IMR-90 (cell line): ENCODE measurements at regions not wholly inside any gene's neighbourhood (a gene's known extent, or its start where the extent isn't known, plus 50 kb on each side); places are given as distances from the start of the nearest gene placed in this dataset.

Source experiments
- ATAC-seq: fragments of 200-7000 bp; cut with Tn5 transposase; 2 replicates; pipeline ENCODE4 v1.9.1; 2020; ENCODE audit warnings: low read depth, mild to moderate bottlenecking, moderate library complexity
- BruUV-seq: library from RNA; stranded (reverse); fragments of 400-500 nt; replicated peaks from 2 replicates; lab custom pipeline; 2021; lab: Mats Ljungman, UMichigan
- CTCF ChIA-PET: fragments of 300-600 bp; formaldehyde crosslinking; extraction: SDS; loops from one replicate; lab custom pipeline; 2021; ENCODE audit warnings: antibody characterized with exemption; lab: Yijun Ruan, JAX
- POLR2A ChIA-PET: fragments of 300-600 bp; sonication (Branson Sonifier 250); formaldehyde crosslinking; loops from one replicate; lab custom pipeline; 2022; ENCODE audit warnings: antibody characterized with exemption; ENCODE audit not compliant: unreplicated experiment; lab: Charles Lee
- DNase-seq: peaks from one replicate; pipeline ENCODE4 v3.0.0; 2013
- H2AFZ ChIP-seq: replicated peaks from 2 replicates; pipeline ENCODE3; 2013; ENCODE audit warnings: low read length, mild to moderate bottlenecking; ENCODE audit not compliant: poor library complexity
- H2AK5ac ChIP-seq: 2 replicates; pipeline ENCODE4 v1.6.1; 2013; ENCODE audit warnings: low read depth, low read length, inconsistent platforms
- H2AK9ac ChIP-seq: replicated peaks from 2 replicates; pipeline ENCODE3; 2013; ENCODE audit warnings: mild to moderate bottlenecking, low read depth, low read length, moderate library complexity; ENCODE audit not compliant: poor library complexity
- H2BK120ac ChIP-seq: 2 replicates; pipeline ENCODE4 v1.6.1; 2013; ENCODE audit warnings: low read depth, low read length, inconsistent platforms
- H2BK15ac ChIP-seq: 3 replicates; pipeline ENCODE4 v1.6.1; 2013; ENCODE audit warnings: low read depth, low read length, inconsistent platforms
- H2BK20ac ChIP-seq: 2 replicates; pipeline ENCODE4 v1.6.1; 2013; ENCODE audit warnings: low read depth, mild to moderate bottlenecking, inconsistent platforms, low read length, moderate library complexity
- H2BK5ac ChIP-seq: 2 replicates; pipeline ENCODE4 v1.6.1; 2013; ENCODE audit warnings: mild to moderate bottlenecking, low read depth, low read length, inconsistent platforms; ENCODE audit not compliant: poor library complexity, severe bottlenecking
- H3K14ac ChIP-seq: replicated peaks from 2 replicates; pipeline ENCODE4 v1.6.1; 2013; ENCODE audit warnings: low read depth, low read length, inconsistent platforms
- H3K18ac ChIP-seq: 2 replicates; pipeline ENCODE4 v1.6.1; 2013; ENCODE audit warnings: low read depth, low read length, control low read depth
- H3K23ac ChIP-seq: 2 replicates; pipeline ENCODE4 v1.6.1; 2013; ENCODE audit warnings: low read depth, low read length, inconsistent platforms
- H3K27ac ChIP-seq: 2 replicates; pipeline ENCODE4 v1.5.1; 2013; ENCODE audit warnings: mild to moderate bottlenecking, control low read depth, low read length; ENCODE audit not compliant: insufficient read depth
- H3K27me3 ChIP-seq: 2 replicates; pipeline ENCODE4 v1.6.1; 2013; ENCODE audit warnings: low read length; ENCODE audit not compliant: control insufficient read depth, insufficient read depth
- H3K36me3 ChIP-seq: 2 replicates; pipeline ENCODE4 v1.6.1; 2013; ENCODE audit warnings: low read length, mixed read lengths; ENCODE audit not compliant: control insufficient read depth, insufficient read depth
- H3K4ac ChIP-seq: 2 replicates; pipeline ENCODE4 v1.6.1; 2013; ENCODE audit warnings: low read depth, low read length, inconsistent platforms
- H3K4me1 ChIP-seq: 2 replicates; pipeline ENCODE4 v1.6.1; 2013; ENCODE audit warnings: low read length, mixed read lengths; ENCODE audit not compliant: control insufficient read depth, insufficient read depth
- H3K4me2 ChIP-seq: 2 replicates; pipeline ENCODE4 v1.6.1; 2013; ENCODE audit warnings: low read depth, mild to moderate bottlenecking, control low read depth, low read length, moderate library complexity
- H3K4me3 ChIP-seq: 2 replicates; pipeline ENCODE4 v1.5.1; 2013; ENCODE audit warnings: low read depth, mild to moderate bottlenecking, control low read depth, low read length, moderate library complexity; ENCODE audit not compliant: insufficient read depth
- H3K56ac ChIP-seq: 2 replicates; pipeline ENCODE4 v1.6.1; 2013; ENCODE audit warnings: low read length, inconsistent platforms; ENCODE audit not compliant: insufficient read depth; ENCODE audit errors: extremely low read depth
- H3K79me1 ChIP-seq, 2 experiments: 2 replicates each; pipeline ENCODE4 v1.6.1; 2013; ENCODE audit warnings: low read length in 2 of 2, inconsistent platforms in 1 of 2, low read depth in 1 of 2
- H3K9ac ChIP-seq: 2 replicates; pipeline ENCODE4 v1.6.1; 2013; ENCODE audit warnings: low read depth, low read length, control low read depth
- H3K9me1 ChIP-seq: 2 replicates; pipeline ENCODE4 v1.6.1; 2013; ENCODE audit warnings: low read length, inconsistent platforms; ENCODE audit not compliant: insufficient read depth
- H3K9me3 ChIP-seq: 2 replicates; pipeline ENCODE4 v1.6.1; 2013; ENCODE audit warnings: low read length; ENCODE audit not compliant: control insufficient read depth, insufficient read depth
- H4K20me1 ChIP-seq: 2 replicates; pipeline ENCODE4 v1.6.1; 2013; ENCODE audit warnings: low read length, inconsistent platforms; ENCODE audit not compliant: insufficient read depth
- H4K5ac ChIP-seq: 2 replicates; pipeline ENCODE4 v1.6.1; 2013; ENCODE audit warnings: mild to moderate bottlenecking, low read depth, low read length, control low read depth
- H4K8ac ChIP-seq, 2 experiments: 2 replicates each; pipeline ENCODE4 v1.6.1; 2013; ENCODE audit warnings: low read depth in 2 of 2, low read length in 2 of 2, control low read depth in 1 of 2, inconsistent platforms in 1 of 2
- H4K91ac ChIP-seq: 2 replicates; pipeline ENCODE4 v1.6.1; 2013; ENCODE audit warnings: low read depth, low read length, inconsistent platforms; ENCODE audit not compliant: insufficient read depth
- BHLHE40 ChIP-seq: fragments of 150-350 bp; IDR thresholded peaks from 2 replicates; pipeline ENCODE4 v1.6.1; 2016; ENCODE audit warnings: mild to moderate bottlenecking, low read depth, low read length
- FOS ChIP-seq: fragments of 150-350 bp; IDR thresholded peaks from 2 replicates; pipeline ENCODE4 v1.6.1; 2016; ENCODE audit warnings: low read depth, low read length
- MAFK ChIP-seq: IDR thresholded peaks from 2 replicates; pipeline ENCODE4 v1.6.1; 2012; ENCODE audit warnings: low read depth, low read length, improper control_type of control experiment
- MAZ ChIP-seq: IDR thresholded peaks from 2 replicates; pipeline ENCODE4 v1.6.1; 2012; ENCODE audit warnings: low read depth, mild to moderate bottlenecking, low read length, improper control_type of control experiment, moderate library complexity, borderline replicate concordance
- MXI1 ChIP-seq: IDR thresholded peaks from 2 replicates; pipeline ENCODE4 v1.6.1; 2012; ENCODE audit warnings: low read depth, mild to moderate bottlenecking, low read length, moderate library complexity, borderline replicate concordance
- NFE2L2 ChIP-seq: fragments of 150-350 bp; IDR thresholded peaks from 2 replicates; pipeline ENCODE4 v1.6.1; 2016; ENCODE audit warnings: low read depth, mild to moderate bottlenecking, low read length
- POLR2A ChIP-seq: IDR thresholded peaks from 2 replicates; pipeline ENCODE4 v1.6.1; 2012; ENCODE audit warnings: mild to moderate bottlenecking, low read depth, low read length
- RAD21 ChIP-seq: IDR thresholded peaks from 2 replicates; pipeline ENCODE4 v1.6.1; 2012; ENCODE audit warnings: low read length, improper control_type of control experiment
- RCOR1 ChIP-seq: IDR thresholded peaks from 2 replicates; pipeline ENCODE4 v1.6.1; 2012; ENCODE audit warnings: mild to moderate bottlenecking, low read length, improper control_type of control experiment; ENCODE audit not compliant: insufficient replicate concordance
- SMC3 ChIP-seq: fragments of 150-350 bp; IDR thresholded peaks from 2 replicates; pipeline ENCODE4 v1.6.1; 2016; ENCODE audit warnings: low read depth, mild to moderate bottlenecking, antibody characterized with exemption, low read length, moderate library complexity
- WGBS, 2 experiments: methylation state at CpG; one replicate each; pipeline versions ENCODE4 v1.1.5 to v1.1.7; 2013; ENCODE audit warnings: missing lambda C conversion rate in 2 of 2; ENCODE audit not compliant: insufficient read length in 1 of 2; ENCODE audit errors: extremely low coverage in 2 of 2; 5-methylcytosine and 5-hydroxymethylcytosine counted together
- dilution Hi-C: fragments of 300-500 bp; cut with HindIII; formaldehyde crosslinking; loops from one replicate; pipeline ENCODE4 v1.14.3; 2018; ENCODE audit warnings: low sequenced_read_pairs; ENCODE audit not compliant: unreplicated experiment
- in situ Hi-C: fragments of 300-500 bp; cut with MboI; formaldehyde crosslinking; loops from 3 replicates; pipeline ENCODE4 v1.14.3; 2019; ENCODE audit warnings: low sequenced_read_pairs, inconsistent platforms, mixed read lengths
- intact Hi-C: fragments of 100-400 bp; cut with micrococcal nuclease; formaldehyde crosslinking; loops from 2 replicates; pipeline ENCODE4 v1.10.0; 2022
- TF ChIP-seq, protein P1 (sequence below): fragments of 150-350 bp; IDR thresholded peaks from 2 replicates; pipeline ENCODE4 v1.6.1; 2017; ENCODE audit warnings: mild to moderate bottlenecking, antibody characterized with exemption, low read length, low read depth
- TF ChIP-seq, protein P2 (sequence below): conservative IDR thresholded peaks from 2 replicates; pipeline ENCODE4 v1.5.1; 2012; ENCODE audit warnings: mild to moderate bottlenecking, low read depth, low read length, improper control_type of control experiment
- TF ChIP-seq, protein P3 (sequence below): fragments of 150-350 bp; IDR thresholded peaks from 2 replicates; pipeline ENCODE4 v1.6.1; 2016; ENCODE audit warnings: low read depth, mild to moderate bottlenecking, low read length, moderate library complexity, borderline replicate concordance

DNA sequence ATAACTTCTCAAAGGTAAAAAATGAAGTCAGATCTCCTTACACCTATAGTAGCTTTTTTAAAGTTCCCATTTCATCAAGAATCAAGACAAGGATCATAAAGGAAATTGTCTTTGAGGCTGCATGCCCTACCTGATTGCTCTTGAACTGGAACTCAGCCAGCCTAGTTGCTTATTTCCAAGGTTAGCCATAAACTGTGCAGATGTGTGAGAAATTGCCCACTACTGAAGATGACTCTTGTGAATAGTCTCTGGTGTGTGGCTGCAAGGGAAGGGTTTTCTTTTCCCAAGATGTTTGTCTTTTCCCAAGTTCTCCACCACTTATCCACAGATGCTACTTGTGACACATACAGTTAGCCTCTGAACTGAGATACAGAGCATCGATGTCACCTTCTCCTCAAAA lies 81.7 kb upstream of the DUSP10 start:
- Histone ChIP-seq H3K27ac (no peak overlapping the region), H2BK120ac (peak overlapping the region; percentile 79), H2AK9ac (no peak overlapping the region), H3K27me3 (no peaks in the 10 kb centered on the region), H3K9me3 (no peaks in the 10 kb centered on the region), H4K5ac (peak overlapping the region; percentile 53; the same call in 1 of the 2 replicates), H3K36me3 (no peaks in the 10 kb centered on the region), H4K91ac (peak overlapping the region; percentile 65; the same call in 1 of the 2 replicates), H3K4me3 (no peak overlapping the region), H4K8ac (peak overlapping the region; percentile 4 to 8; a peak in 1 of 4 replicates), H3K9me1 (peaks cover 8% of the 10 kb centered on the region), H3K9ac (no peak overlapping the region), H3K4me2 (no peak overlapping the region), H3K4ac (peak overlapping the region; percentile 44; the same call in 1 of the 2 replicates), H3K79me1 (no peaks in the 10 kb centered on the region), H2BK5ac (no peak overlapping the region), H2AK5ac (peak overlapping the region; percentile 68), H3K14ac (no peak overlapping the region; the same call in 1 of the 2 replicates), H3K4me1 (peaks cover 10% of the 10 kb centered on the region; the same call in 1 of the 2 replicates), H2BK15ac (peak overlapping the region; percentile 67), H3K18ac (peak overlapping the region; percentile 55; the same call in 1 of the 2 replicates), H2BK20ac (peak overlapping the region; percentile 62), H4K20me1 (no peaks in the 10 kb centered on the region), H2AFZ (no peak overlapping the region), H3K56ac (no peak overlapping the region), H3K23ac (no peak overlapping the region)
- CTCF ChIA-PET = interaction anchor here (1.0 kb wide), 1 partner anchor 11 kb away, joined by 3 read pairs; no protein-coding TSS in a partner anchor
- dilution Hi-C loops (no loop called here), intact Hi-C loops (no loop called here), in situ Hi-C loops (no loop called here)
- DNase-seq (no peak), ATAC-seq (no peak)
- no CpG with 5 or more reads among the region's 1 CpG for WGBS, 2 experiments
- TF ChIP-seq, protein P1, sequence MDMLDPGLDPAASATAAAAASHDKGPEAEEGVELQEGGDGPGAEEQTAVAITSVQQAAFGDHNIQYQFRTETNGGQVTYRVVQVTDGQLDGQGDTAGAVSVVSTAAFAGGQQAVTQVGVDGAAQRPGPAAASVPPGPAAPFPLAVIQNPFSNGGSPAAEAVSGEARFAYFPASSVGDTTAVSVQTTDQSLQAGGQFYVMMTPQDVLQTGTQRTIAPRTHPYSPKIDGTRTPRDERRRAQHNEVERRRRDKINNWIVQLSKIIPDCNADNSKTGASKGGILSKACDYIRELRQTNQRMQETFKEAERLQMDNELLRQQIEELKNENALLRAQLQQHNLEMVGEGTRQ = no peak
- no peak for TF ChIP-seq POLR2A
- no peak for TF ChIP-seq MAZ
- no peak for TF ChIP-seq MXI1
- no peak for TF ChIP-seq MAFK
- TF ChIP-seq RAD21 = no peak
- TF ChIP-seq, protein P2, sequence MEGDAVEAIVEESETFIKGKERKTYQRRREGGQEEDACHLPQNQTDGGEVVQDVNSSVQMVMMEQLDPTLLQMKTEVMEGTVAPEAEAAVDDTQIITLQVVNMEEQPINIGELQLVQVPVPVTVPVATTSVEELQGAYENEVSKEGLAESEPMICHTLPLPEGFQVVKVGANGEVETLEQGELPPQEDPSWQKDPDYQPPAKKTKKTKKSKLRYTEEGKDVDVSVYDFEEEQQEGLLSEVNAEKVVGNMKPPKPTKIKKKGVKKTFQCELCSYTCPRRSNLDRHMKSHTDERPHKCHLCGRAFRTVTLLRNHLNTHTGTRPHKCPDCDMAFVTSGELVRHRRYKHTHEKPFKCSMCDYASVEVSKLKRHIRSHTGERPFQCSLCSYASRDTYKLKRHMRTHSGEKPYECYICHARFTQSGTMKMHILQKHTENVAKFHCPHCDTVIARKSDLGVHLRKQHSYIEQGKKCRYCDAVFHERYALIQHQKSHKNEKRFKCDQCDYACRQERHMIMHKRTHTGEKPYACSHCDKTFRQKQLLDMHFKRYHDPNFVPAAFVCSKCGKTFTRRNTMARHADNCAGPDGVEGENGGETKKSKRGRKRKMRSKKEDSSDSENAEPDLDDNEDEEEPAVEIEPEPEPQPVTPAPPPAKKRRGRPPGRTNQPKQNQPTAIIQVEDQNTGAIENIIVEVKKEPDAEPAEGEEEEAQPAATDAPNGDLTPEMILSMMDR = no peak
- no peak for TF ChIP-seq NFE2L2
- TF ChIP-seq FOS = no peak
- no peak for TF ChIP-seq SMC3
- TF ChIP-seq, protein P3, sequence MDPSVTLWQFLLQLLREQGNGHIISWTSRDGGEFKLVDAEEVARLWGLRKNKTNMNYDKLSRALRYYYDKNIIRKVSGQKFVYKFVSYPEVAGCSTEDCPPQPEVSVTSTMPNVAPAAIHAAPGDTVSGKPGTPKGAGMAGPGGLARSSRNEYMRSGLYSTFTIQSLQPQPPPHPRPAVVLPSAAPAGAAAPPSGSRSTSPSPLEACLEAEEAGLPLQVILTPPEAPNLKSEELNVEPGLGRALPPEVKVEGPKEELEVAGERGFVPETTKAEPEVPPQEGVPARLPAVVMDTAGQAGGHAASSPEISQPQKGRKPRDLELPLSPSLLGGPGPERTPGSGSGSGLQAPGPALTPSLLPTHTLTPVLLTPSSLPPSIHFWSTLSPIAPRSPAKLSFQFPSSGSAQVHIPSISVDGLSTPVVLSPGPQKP = no peak
- TF ChIP-seq RCOR1 = no peak
- no peak for TF ChIP-seq BHLHE40
- POLR2A ChIA-PET = no interaction called here
- no TSS peak for BruUV-seq
